Esophagus squamous epithelium (tissue), 4 donors: ENCODE measurements at regions not wholly inside any gene's neighbourhood (a gene's known extent, or its start where the extent isn't known, plus 50 kb on each side); places are given as distances from the start of the nearest gene placed in this dataset.

Experiments used
- POLR2A ChIP-seq, 4 donors: fragments of 450-650 bp; IDR thresholded peaks; one replicate each; pipeline ENCODE4 v1.6.1; 2017; ENCODE audit warnings: antibody characterized with exemption in 4 of 4, mild to moderate bottlenecking in 4 of 4, moderate library complexity in 3 of 4
- TF ChIP-seq, protein P1 (sequence below), 6 experiments: fragments of 450-650 bp in 4 of 6; fragments of 200-600 bp in 2 of 6; sonication (generic) in 2 of 6; IDR thresholded peaks; one replicate each; pipeline ENCODE4 v1.5.1; 2016 to 2019; ENCODE audit warnings: antibody characterized with exemption in 6 of 6, mild to moderate bottlenecking in 4 of 6, moderate library complexity in 4 of 6

DNA sequence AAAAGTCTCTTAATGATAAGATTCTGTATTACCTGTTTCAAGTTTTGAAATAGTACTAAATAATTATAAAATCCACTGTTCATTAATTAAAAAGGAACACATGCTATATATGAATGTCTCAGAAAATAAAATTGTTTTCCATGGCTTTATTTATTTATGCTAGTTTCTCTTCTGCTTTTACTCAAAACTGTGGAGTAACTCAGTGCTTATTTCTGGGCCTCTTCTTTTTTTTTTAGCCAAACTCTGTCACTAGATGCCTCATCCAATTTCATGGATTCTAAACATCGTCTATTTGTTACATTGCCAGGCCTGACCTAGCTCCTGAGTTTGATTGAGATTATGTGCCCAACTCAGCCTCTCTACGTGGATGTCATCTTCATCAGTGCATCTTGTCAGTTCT, 1509.7 kb downstream of the MAT2B start:
- TF ChIP-seq, protein P1, sequence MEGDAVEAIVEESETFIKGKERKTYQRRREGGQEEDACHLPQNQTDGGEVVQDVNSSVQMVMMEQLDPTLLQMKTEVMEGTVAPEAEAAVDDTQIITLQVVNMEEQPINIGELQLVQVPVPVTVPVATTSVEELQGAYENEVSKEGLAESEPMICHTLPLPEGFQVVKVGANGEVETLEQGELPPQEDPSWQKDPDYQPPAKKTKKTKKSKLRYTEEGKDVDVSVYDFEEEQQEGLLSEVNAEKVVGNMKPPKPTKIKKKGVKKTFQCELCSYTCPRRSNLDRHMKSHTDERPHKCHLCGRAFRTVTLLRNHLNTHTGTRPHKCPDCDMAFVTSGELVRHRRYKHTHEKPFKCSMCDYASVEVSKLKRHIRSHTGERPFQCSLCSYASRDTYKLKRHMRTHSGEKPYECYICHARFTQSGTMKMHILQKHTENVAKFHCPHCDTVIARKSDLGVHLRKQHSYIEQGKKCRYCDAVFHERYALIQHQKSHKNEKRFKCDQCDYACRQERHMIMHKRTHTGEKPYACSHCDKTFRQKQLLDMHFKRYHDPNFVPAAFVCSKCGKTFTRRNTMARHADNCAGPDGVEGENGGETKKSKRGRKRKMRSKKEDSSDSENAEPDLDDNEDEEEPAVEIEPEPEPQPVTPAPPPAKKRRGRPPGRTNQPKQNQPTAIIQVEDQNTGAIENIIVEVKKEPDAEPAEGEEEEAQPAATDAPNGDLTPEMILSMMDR (IDR thresholded peaks at IDR 0.05): no peak
- no peak for TF ChIP-seq POLR2A (IDR thresholded peaks at IDR 0.05)
